CD14-positive monocyte (primary cell): ENCODE measurements at regions not wholly inside any gene's neighbourhood (a gene's known extent, or its start where the extent isn't known, plus 50 kb on each side); places are given as distances from the start of the nearest gene placed in this dataset.

ENCODE experiments used
- DNase-seq, 3 donors: peaks; one replicate each; pipeline ENCODE4 v3.0.0-alpha.2; 2011 to 2022
- H2AFZ ChIP-seq: 2 replicates; pipeline ENCODE4 v1.6.0; 2012; ENCODE audit warnings: mild to moderate bottlenecking, low read depth, low read length, inconsistent platforms; ENCODE audit not compliant: insufficient read depth, poor library complexity, severe bottlenecking
- H3K27ac ChIP-seq, 2 donors: 1 replicate in 1 of 2; 2 replicates in 1 of 2; pipeline ENCODE4 v1.5.1; 2012 to 2013; ENCODE audit warnings: low read length in 2 of 2, control low read depth in 1 of 2, inconsistent platforms in 1 of 2, low read depth in 1 of 2, mild to moderate bottlenecking in 1 of 2
- H3K27me3 ChIP-seq, 2 donors: one replicate each; pipeline versions ENCODE4 v1.6.0 to v1.6.1; 2011 to 2013; ENCODE audit warnings: low read length in 2 of 2; ENCODE audit not compliant: control insufficient read depth in 2 of 2, insufficient read depth in 2 of 2
- H3K36me3 ChIP-seq, 2 donors: replicated peaks in 1 of 2; 1 replicate in 1 of 2; 2 replicates in 1 of 2; pipeline versions ENCODE4 v1.5.1 to v1.6.1; 2012 to 2013; ENCODE audit warnings: low read length in 2 of 2, control low read depth in 1 of 2, inconsistent platforms in 1 of 2, mild to moderate bottlenecking in 1 of 2; ENCODE audit not compliant: insufficient read depth in 2 of 2, control insufficient read depth in 1 of 2
- H3K4me1 ChIP-seq, 2 donors: 1 replicate in 1 of 2; 2 replicates in 1 of 2; pipeline versions ENCODE4 v1.5.1 to v1.6.1; 2012 to 2013; ENCODE audit warnings: low read length in 2 of 2, control low read depth in 1 of 2, inconsistent platforms in 1 of 2, mild to moderate bottlenecking in 1 of 2, moderate library complexity in 1 of 2; ENCODE audit not compliant: insufficient read depth in 2 of 2, control insufficient read depth in 1 of 2
- H3K4me2 ChIP-seq: replicated peaks from 2 replicates; pipeline ENCODE3; 2012; ENCODE audit warnings: low read length, moderate library complexity, mild to moderate bottlenecking; ENCODE audit not compliant: poor library complexity, severe bottlenecking; ENCODE audit errors: extremely low read depth
- H3K4me3 ChIP-seq, 3 experiments: fragments of 200-600 bp in 1 of 3; sonication (generic) in 1 of 3; replicated peaks in 1 of 3; 1 replicate in 2 of 3; 2 replicates in 1 of 3; pipeline ENCODE4 v1.5.1; 2011 to 2013; ENCODE audit warnings: low read length in 3 of 3, mild to moderate bottlenecking in 3 of 3, control low read depth in 2 of 3, low read depth in 2 of 3, inconsistent platforms in 1 of 3, moderate library complexity in 1 of 3
- H3K79me2 ChIP-seq: 2 replicates; pipeline ENCODE4 v1.6.0; 2012; ENCODE audit warnings: mild to moderate bottlenecking, control low read depth, inconsistent platforms, low read length, moderate library complexity; ENCODE audit not compliant: insufficient read depth
- H3K9ac ChIP-seq: 2 replicates; pipeline ENCODE4 v1.6.0; 2017; ENCODE audit warnings: low read length, mild to moderate bottlenecking; ENCODE audit not compliant: insufficient read depth, poor library complexity, severe bottlenecking
- H3K9me3 ChIP-seq, 2 donors: replicated peaks in 1 of 2; 1 replicate in 1 of 2; 2 replicates in 1 of 2; pipeline versions ENCODE4 v1.5.1 to v1.6.1; 2012 to 2013; ENCODE audit warnings: low read length in 2 of 2, control low read depth in 1 of 2; ENCODE audit not compliant: control insufficient read depth in 1 of 2, insufficient read depth in 1 of 2
- H4K20me1 ChIP-seq: 2 replicates; pipeline ENCODE4 v1.6.0; 2012; ENCODE audit warnings: mild to moderate bottlenecking, low read length, control low read depth, moderate library complexity; ENCODE audit not compliant: insufficient read depth
- H3K27ac Mint-ChIP-seq, 7 donors: one replicate each; pipeline ENCODE4 v1.8.0; 2020; ENCODE audit warnings: mild to moderate bottlenecking in 7 of 7, mixed read lengths in 7 of 7, moderate library complexity in 6 of 7, inconsistent platforms in 2 of 7
- H3K27me3 Mint-ChIP-seq, 3 donors: one replicate each; pipeline ENCODE4 v1.8.0; 2021 to 2022; ENCODE audit warnings: low read depth in 3 of 3, mild to moderate bottlenecking in 3 of 3, mixed read lengths in 3 of 3, moderate library complexity in 3 of 3, inconsistent platforms in 1 of 3
- H3K36me3 Mint-ChIP-seq, 2 donors: one replicate each; pipeline ENCODE4 v1.8.0; 2020; ENCODE audit warnings: mixed read lengths in 2 of 2, inconsistent platforms in 1 of 2, mild to moderate bottlenecking in 1 of 2
- H3K4me1 Mint-ChIP-seq: one replicate; pipeline ENCODE4 v1.8.0; 2020; ENCODE audit warnings: mild to moderate bottlenecking, mixed read lengths
- H3K4me3 Mint-ChIP-seq, 2 donors: one replicate each; pipeline ENCODE4 v1.8.0; 2020; ENCODE audit warnings: mild to moderate bottlenecking in 2 of 2, mixed read lengths in 2 of 2, moderate library complexity in 1 of 2
- H3K9me3 Mint-ChIP-seq, 7 donors: one replicate each; pipeline ENCODE4 v1.8.0; 2020 to 2022; ENCODE audit warnings: mixed read lengths in 7 of 7, mild to moderate bottlenecking in 6 of 7, moderate library complexity in 6 of 7, inconsistent platforms in 2 of 7
- CTCF ChIP-seq: fragments of 200-600 bp; IDR thresholded peaks from one replicate; pipeline ENCODE4 v1.8.0; 2022; ENCODE audit warnings: antibody characterized with exemption, mild to moderate bottlenecking
- WGBS: methylation state at CpG from one replicate; pipeline ENCODE4 v1.1.5; 2013; ENCODE audit warnings: missing lambda C conversion rate; ENCODE audit not compliant: insufficient coverage; 5-methylcytosine and 5-hydroxymethylcytosine counted together
- intact Hi-C, 2 donors: fragments of 100-400 bp; cut with micrococcal nuclease; formaldehyde crosslinking; loops; one replicate each; pipeline versions ENCODE4 v1.15.0 to v1.15.1; 2023

GRCh38 chr13:22403144-22403543 lies 732.3 kb downstream of the FGF9 start:
- Mint-ChIP-seq H3K27ac (no peak overlapping the region), H3K27me3 (no peaks in the 10 kb centered on the region), H3K36me3 (no peaks in the 10 kb centered on the region), H3K4me3 (no peak overlapping the region), H3K9me3 (peaks cover 0 to 17% (median 8%) of the 10 kb centered on the region in 7 donors), H3K4me1 (no peaks in the 10 kb centered on the region)
- intact Hi-C loops: no loop called here
- Histone ChIP-seq H3K36me3 (no peaks in the 10 kb centered on the region), H2AFZ (no peak overlapping the region), H3K4me1 (no peaks in the 10 kb centered on the region), H3K9ac (no peak overlapping the region), H3K27me3 (no peaks in the 10 kb centered on the region), H3K9me3 (peaks cover 4 to 6% of the 10 kb centered on the region in 2 donors), H3K27ac (no peak overlapping the region), H4K20me1 (no peaks in the 10 kb centered on the region), H3K4me3 (no peak overlapping the region), H3K79me2 (no peaks in the 10 kb centered on the region), H3K4me2 (no peak overlapping the region)
- DNase-seq: no peak
- no peak for TF ChIP-seq CTCF
- 100% methylated on average over 1 of the region's 6 CpGs for WGBS

GRCh38 chr13:22405891-22406290 lies 735.0 kb downstream of the FGF9 start:
- Mint-ChIP-seq H3K36me3 (no peaks in the 10 kb centered on the region), H3K27me3 (no peaks in the 10 kb centered on the region), H3K4me1 (no peaks in the 10 kb centered on the region), H3K9me3 (peaks cover 0 to 16% (median 9%) of the 10 kb centered on the region in 7 donors), H3K27ac (no peak overlapping the region), H3K4me3 (no peak overlapping the region)
- H3K36me3 ChIP-seq: no peaks in the 10 kb centered on the region
- intact Hi-C loops: no loop called here
- WGBS: no CpG with 5 or more reads among the region's 1 CpG
- no peak overlapping the region for H3K27ac ChIP-seq
- H4K20me1 ChIP-seq: no peaks in the 10 kb centered on the region
- no peaks in the 10 kb centered on the region for H3K27me3 ChIP-seq
- H3K9ac ChIP-seq: no peak overlapping the region
- no peaks in the 10 kb centered on the region for H3K79me2 ChIP-seq
- H3K9me3 ChIP-seq: peaks cover 4 to 9% of the 10 kb centered on the region in 2 donors
- no peak overlapping the region for H3K4me2 ChIP-seq
- no peak for TF ChIP-seq CTCF
- H2AFZ ChIP-seq: no peak overlapping the region
- H3K4me1 ChIP-seq: no peaks in the 10 kb centered on the region
- no peak overlapping the region for H3K4me3 ChIP-seq
- DNase-seq: no peak
